Epidermal melanocyte (primary cell): ENCODE measurements at regions not wholly inside any gene's neighbourhood (a gene's known extent, or its start where the extent isn't known, plus 50 kb on each side); places are given as distances from the start of the nearest gene placed in this dataset.

Experiments used
- DNase-seq: peaks from one replicate; pipeline ENCODE4 v3.0.0; 2011; ENCODE audit warnings: low spot score; ENCODE audit not compliant: insufficient read length

DNA sequence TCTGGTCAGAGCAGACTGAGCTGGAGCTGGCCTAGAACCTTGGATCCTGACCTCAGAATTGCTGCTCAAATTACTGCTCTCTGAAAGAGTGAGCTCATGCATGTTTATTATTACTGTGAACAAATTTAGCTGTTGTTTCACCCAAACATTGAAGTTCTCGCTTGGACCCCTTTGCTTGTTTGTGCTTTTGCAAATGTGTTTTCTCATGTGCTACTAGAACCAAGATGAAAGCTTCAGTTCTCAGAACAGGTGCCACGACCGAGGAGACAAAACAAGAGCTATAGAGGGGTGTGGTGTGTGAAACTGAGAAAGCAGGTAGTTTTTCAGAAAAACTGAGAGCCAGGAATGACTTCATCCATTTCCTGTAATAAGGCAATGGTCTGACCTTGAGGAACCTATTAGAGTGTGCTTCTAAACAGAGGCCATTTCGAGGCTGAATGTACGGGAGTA is 50.0 kb upstream of the ESR1 start:
- no peak for DNase-seq
